AG04450 (cell line): ENCODE measurements at regions not wholly inside any gene's neighbourhood (a gene's known extent, or its start where the extent isn't known, plus 50 kb on each side); places are given as distances from the start of the nearest gene placed in this dataset.

Experiments used
- CTCF ChIA-PET: fragments of 300-600, 350-600 bp; formaldehyde crosslinking; extraction: SDS; loops from one replicate; lab custom pipeline; 2022; ENCODE audit warnings: antibody characterized with exemption, inconsistent platforms; lab: Charles Lee
- POLR2A ChIA-PET: fragments of 350-600 bp; formaldehyde crosslinking; extraction: SDS; loops from one replicate; lab custom pipeline; 2021; ENCODE audit warnings: antibody characterized with exemption, inconsistent platforms; lab: Yijun Ruan, JAX
- DNase-seq: peaks from one replicate; pipeline ENCODE4 v3.0.0-alpha.2; 2011; ENCODE audit warnings: low read depth, low spot score
- H3K27ac ChIP-seq: one replicate; pipeline ENCODE4 v1.5.1; 2012; ENCODE audit warnings: low read depth, low read length, control low read depth
- H3K27me3 ChIP-seq: one replicate; pipeline ENCODE4 v1.6.0; 2012; ENCODE audit warnings: low read length; ENCODE audit not compliant: control insufficient read depth, insufficient read depth
- H3K4me3 ChIP-seq: 2 replicates; pipeline ENCODE4 v1.5.1; 2011; ENCODE audit warnings: mild to moderate bottlenecking, low read depth, low read length, control low read depth
- H3K9me3 ChIP-seq: 2 replicates; pipeline ENCODE4 v1.5.1; 2012; ENCODE audit warnings: low read length; ENCODE audit not compliant: control insufficient read depth, insufficient read depth
- TF ChIP-seq, protein P1 (sequence below): IDR thresholded peaks from 2 replicates; pipeline ENCODE4 v1.5.1; 2011; ENCODE audit warnings: low read depth, low read length, control low read depth, inconsistent platforms

- H3K4me3 ChIP-seq = no peak overlapping the region
- TF ChIP-seq, protein P1, sequence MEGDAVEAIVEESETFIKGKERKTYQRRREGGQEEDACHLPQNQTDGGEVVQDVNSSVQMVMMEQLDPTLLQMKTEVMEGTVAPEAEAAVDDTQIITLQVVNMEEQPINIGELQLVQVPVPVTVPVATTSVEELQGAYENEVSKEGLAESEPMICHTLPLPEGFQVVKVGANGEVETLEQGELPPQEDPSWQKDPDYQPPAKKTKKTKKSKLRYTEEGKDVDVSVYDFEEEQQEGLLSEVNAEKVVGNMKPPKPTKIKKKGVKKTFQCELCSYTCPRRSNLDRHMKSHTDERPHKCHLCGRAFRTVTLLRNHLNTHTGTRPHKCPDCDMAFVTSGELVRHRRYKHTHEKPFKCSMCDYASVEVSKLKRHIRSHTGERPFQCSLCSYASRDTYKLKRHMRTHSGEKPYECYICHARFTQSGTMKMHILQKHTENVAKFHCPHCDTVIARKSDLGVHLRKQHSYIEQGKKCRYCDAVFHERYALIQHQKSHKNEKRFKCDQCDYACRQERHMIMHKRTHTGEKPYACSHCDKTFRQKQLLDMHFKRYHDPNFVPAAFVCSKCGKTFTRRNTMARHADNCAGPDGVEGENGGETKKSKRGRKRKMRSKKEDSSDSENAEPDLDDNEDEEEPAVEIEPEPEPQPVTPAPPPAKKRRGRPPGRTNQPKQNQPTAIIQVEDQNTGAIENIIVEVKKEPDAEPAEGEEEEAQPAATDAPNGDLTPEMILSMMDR = no peak
- POLR2A ChIA-PET = no interaction called here
- H3K27ac ChIP-seq = no peak overlapping the region
- no peaks in the 10 kb centered on the region for H3K9me3 ChIP-seq
- no peak for DNase-seq
- CTCF ChIA-PET = no interaction called here
- H3K27me3 ChIP-seq = no peaks in the 10 kb centered on the region
Measured at GRCh38 chr18:43760010-43760409, 482.7 kb upstream of the SYT4 start.

DNA sequence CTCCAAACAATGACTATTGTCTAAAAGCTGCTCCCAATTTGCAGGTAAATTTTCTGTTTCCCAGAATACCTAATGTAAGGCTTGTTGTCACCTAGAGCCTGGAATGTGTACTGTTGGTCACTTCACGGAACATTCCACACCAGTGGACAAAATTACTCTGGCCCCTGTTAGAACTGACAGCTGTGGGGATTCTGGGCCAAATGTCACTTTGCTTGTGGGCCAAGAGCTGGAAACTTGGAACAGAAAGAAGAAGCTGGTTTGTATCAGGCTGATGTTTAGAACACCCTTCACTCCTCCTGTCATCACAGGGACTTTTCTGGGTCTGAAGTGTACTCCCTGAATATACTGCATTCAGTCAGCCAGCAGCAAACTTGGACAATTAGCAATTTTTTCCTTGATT is 495.6 kb upstream of the SYT4 start:
- ChIA-PET POLR2A (no interaction called here), CTCF (no interaction called here)
- no peak for DNase-seq
- TF ChIP-seq, protein P1 = no peak
- Histone ChIP-seq H3K27ac (no peak overlapping the region), H3K4me3 (no peak overlapping the region), H3K9me3 (no peaks in the 10 kb centered on the region), H3K27me3 (no peaks in the 10 kb centered on the region)

GRCh38 chr18:43774497-43774896 is 497.2 kb upstream of the SYT4 start:
- DNase-seq = no peak
- Histone ChIP-seq H3K4me3 (no peak overlapping the region), H3K27ac (no peak overlapping the region), H3K27me3 (no peaks in the 10 kb centered on the region), H3K9me3 (no peaks in the 10 kb centered on the region)
- TF ChIP-seq, protein P1 = no peak
- ChIA-PET CTCF (no interaction called here), POLR2A (no interaction called here)

- no peak overlapping the region for H3K27ac ChIP-seq
- DNase-seq = no peak
- TF ChIP-seq, protein P1 = no peak
- no peaks in the 10 kb centered on the region for H3K27me3 ChIP-seq
- no peaks in the 10 kb centered on the region for H3K9me3 ChIP-seq
- H3K4me3 ChIP-seq = no peak overlapping the region
- CTCF ChIA-PET = no interaction called here
- POLR2A ChIA-PET = no interaction called here
Measured at GRCh38 chr18:43775591-43775990, 498.3 kb upstream of the SYT4 start.

DNA sequence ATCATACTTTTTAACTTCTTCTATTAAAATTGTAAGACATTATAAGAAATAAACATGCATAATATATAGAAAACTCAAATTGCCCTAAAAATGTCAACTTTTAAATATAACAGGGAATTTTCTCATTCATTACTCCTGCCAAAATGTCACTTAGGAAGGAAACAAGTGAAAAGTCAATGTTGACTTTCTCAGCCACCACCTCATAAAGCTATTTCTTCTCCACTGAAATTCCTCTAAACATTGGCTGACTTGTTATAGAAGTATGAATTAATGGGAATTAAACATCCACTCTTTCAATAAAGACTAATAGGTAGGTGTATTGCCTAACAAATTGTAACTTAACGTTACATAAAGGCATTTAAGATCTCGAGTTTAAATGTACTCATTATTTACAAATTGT is 499.7 kb upstream of the SYT4 start:
- Histone ChIP-seq H3K27me3 (no peaks in the 10 kb centered on the region), H3K9me3 (no peaks in the 10 kb centered on the region), H3K27ac (no peak overlapping the region), H3K4me3 (no peak overlapping the region)
- no peak for DNase-seq
- CTCF ChIA-PET = no interaction called here
- POLR2A ChIA-PET = no interaction called here
- TF ChIP-seq, protein P1 = no peak
